Breast epithelium (tissue), 4 donors: ENCODE measurements at regions not wholly inside any gene's neighbourhood (a gene's known extent, or its start where the extent isn't known, plus 50 kb on each side); places are given as distances from the start of the nearest gene placed in this dataset.

Source experiments
- DNase-seq, 2 donors: peaks; one replicate each; pipeline ENCODE4 v3.0.0-alpha.2; 2019; ENCODE audit warnings: low spot score in 2 of 2
- H3K27ac ChIP-seq, 2 donors: fragments of 200-600 bp; sonication (generic) in 1 of 2; one replicate each; pipeline ENCODE4 v1.5.1; 2016 to 2019; ENCODE audit warnings: mild to moderate bottlenecking in 1 of 2
- H3K27me3 ChIP-seq, 2 donors: fragments of 200-600 bp; sonication (generic) in 1 of 2; one replicate each; pipeline versions ENCODE4 v1.5.1 to v1.6.0; 2017 to 2019; ENCODE audit warnings: control low read depth in 1 of 2, mild to moderate bottlenecking in 1 of 2
- H3K36me3 ChIP-seq: fragments of 200-600 bp; one replicate; pipeline ENCODE4 v1.5.1; 2019
- H3K4me1 ChIP-seq, 2 donors: fragments of 200-600 bp; sonication (generic); one replicate each; pipeline ENCODE4 v1.5.1; 2016 to 2019; ENCODE audit warnings: control low read depth in 1 of 2
- H3K4me3 ChIP-seq, 3 donors: fragments of 200-600 bp; sonication (generic); 1 replicate in 2 of 3; 2 replicates in 1 of 3; pipeline ENCODE4 v1.5.1; 2016 to 2019; ENCODE audit warnings: mild to moderate bottlenecking in 3 of 3, moderate library complexity in 2 of 3
- H3K9me3 ChIP-seq, 2 donors: fragments of 200-600 bp; sonication (generic) in 1 of 2; one replicate each; pipeline ENCODE4 v1.5.1; 2016 to 2019; ENCODE audit warnings: control low read depth in 1 of 2
- CTCF ChIP-seq, 3 donors: fragments of 450-650 bp; IDR thresholded peaks; one replicate each; pipeline ENCODE4 v1.5.1; 2016 to 2017; ENCODE audit warnings: antibody characterized with exemption in 3 of 3, mild to moderate bottlenecking in 3 of 3, moderate library complexity in 3 of 3
- POLR2A ChIP-seq: fragments of 450-650 bp; IDR thresholded peaks from one replicate; pipeline ENCODE4 v1.6.1; 2016; ENCODE audit warnings: antibody characterized with exemption, mild to moderate bottlenecking, moderate library complexity
- POLR2AphosphoS5 ChIP-seq, 3 donors: sonication (generic); formaldehyde crosslinking; IDR thresholded peaks; one replicate each; pipeline ENCODE4 v1.6.1; 2017; ENCODE audit warnings: antibody characterized with exemption in 3 of 3
- intact Hi-C: fragments of 100-400 bp; cut with DNase I; formaldehyde crosslinking; loops from one replicate; pipeline ENCODE4 v1.15.1; 2023; ENCODE audit warnings: low total_unique reads

- Histone ChIP-seq H3K36me3 (no peaks in the 10 kb centered on the region), H3K9me3 (no peaks in the 10 kb centered on the region), H3K4me1 (peaks cover 0 to 4% of the 10 kb centered on the region in 2 donors), H3K27me3 (no peaks in the 10 kb centered on the region), H3K27ac (no peak overlapping the region), H3K4me3 (no peak overlapping the region)
- no peak for DNase-seq
- TF ChIP-seq POLR2AphosphoS5 (IDR thresholded peaks at IDR 0.05) (no peak), POLR2A (no peak), CTCF (IDR thresholded peaks at IDR 0.05) (no peak)
- intact Hi-C loops: no loop called here
Measured at GRCh38 chr6:142699391-142699790, 245.6 kb downstream of the HIVEP2 start.

GRCh38 chr6:142700032-142700431 lies 244.9 kb downstream of the HIVEP2 start:
- no peak for DNase-seq
- TF ChIP-seq POLR2A (no peak), CTCF (IDR thresholded peaks at IDR 0.05) (no peak), POLR2AphosphoS5 (IDR thresholded peaks at IDR 0.05) (no peak)
- no peaks in the 10 kb centered on the region for H3K27me3 ChIP-seq
- no peak overlapping the region for H3K4me3 ChIP-seq
- H3K36me3 ChIP-seq: no peaks in the 10 kb centered on the region
- no peaks in the 10 kb centered on the region for H3K9me3 ChIP-seq
- intact Hi-C loops: loop anchor here (5.0 kb wide), 1 partner anchor 937 kb away; no protein-coding TSS in a partner anchor
- H3K4me1 ChIP-seq: peaks cover 0 to 4% of the 10 kb centered on the region in 2 donors
- H3K27ac ChIP-seq: no peak overlapping the region

- intact Hi-C loops: loop anchor here (5.0 kb wide), 1 partner anchor 937 kb away; no protein-coding TSS in a partner anchor
- no peak overlapping the region for H3K4me3 ChIP-seq
- H3K27ac ChIP-seq: no peak overlapping the region
- no peak for DNase-seq
- H3K4me1 ChIP-seq: peaks cover 0 to 4% of the 10 kb centered on the region in 2 donors
- H3K9me3 ChIP-seq: no peaks in the 10 kb centered on the region
- TF ChIP-seq POLR2AphosphoS5 (IDR thresholded peaks at IDR 0.05) (no peak), POLR2A (no peak), CTCF (IDR thresholded peaks at IDR 0.05) (no peak)
- no peaks in the 10 kb centered on the region for H3K36me3 ChIP-seq
- no peaks in the 10 kb centered on the region for H3K27me3 ChIP-seq
Measured at GRCh38 chr6:142700671-142701312, 244.2 kb downstream of the HIVEP2 start.
